ENCODE measurements at regions not wholly inside any gene's neighbourhood (a gene's known extent, or its start where the extent isn't known, plus 50 kb on each side); places are given as distances from the start of the nearest gene placed in this dataset.

- H3F3A ChIP-seq (ENCODE audit: insufficient read depth), result no peaks in the 10 kb centered on the region
- H4K20me1 ChIP-seq (ENCODE audit: insufficient read depth), result no peaks in the 10 kb centered on the region
- H3K9me3 ChIP-seq (ENCODE audit: low read depth), result no peaks in the 10 kb centered on the region
- H2AFZ ChIP-seq, result no peak overlapping the region
- TF ChIP-seq EZH2phosphoT487 (IDR thresholded peaks at IDR 0.05; ENCODE audit: insufficient read depth, low read depth) (no peak), EZH2 (IDR thresholded peaks at IDR 0.05; ENCODE audit: insufficient read depth, poor library complexity, severe bottlenecking) (no peak)
- no peak overlapping the region for H3K9ac ChIP-seq
- H3K4me2 ChIP-seq (ENCODE audit: unreplicated experiment), result no peak overlapping the region
- H3K4me3 ChIP-seq, result no peak overlapping the region
- no peaks in the 10 kb centered on the region for H3K79me2 ChIP-seq (ENCODE audit: insufficient read depth)
- no peaks in the 10 kb centered on the region for H3K4me1 ChIP-seq (ENCODE audit: insufficient read depth)
- in situ Hi-C loops (cut with MboI), result no loop called here
- WGBS, 2 experiments (ENCODE audit: low coverage in 1 of 2, low lambda C conversion rate in 2 of 2, missing lambda C conversion rate in 2 of 2), result 86 to 88% methylated on average over 3 of the region's 3 CpGs
- no peaks in the 10 kb centered on the region for H3K9me2 ChIP-seq (ENCODE audit: insufficient read depth)
- no peaks in the 10 kb centered on the region for H3K36me3 ChIP-seq (ENCODE audit: low read depth)
- no peaks in the 10 kb centered on the region for H3K27me3 ChIP-seq (replicated peaks; ENCODE audit: insufficient read depth)
- DNase-seq, result no peak
- no peak overlapping the region for H3K27ac ChIP-seq
These were observed 304.5 kb upstream of the FANCL start for GRCh38 chr2:58545300-58546280.

- H3K27me3 ChIP-seq (replicated peaks; ENCODE audit: insufficient read depth), result no peaks in the 10 kb centered on the region
- H3K79me2 ChIP-seq (ENCODE audit: insufficient read depth), result no peaks in the 10 kb centered on the region
- DNase-seq, result no peak
- H3K9me2 ChIP-seq (ENCODE audit: insufficient read depth), result no peaks in the 10 kb centered on the region
- 87% methylated on average over 3 of the region's 3 CpGs for WGBS, 2 experiments (ENCODE audit: low coverage in 1 of 2, low lambda C conversion rate in 2 of 2, missing lambda C conversion rate in 2 of 2)
- H3K9me3 ChIP-seq (ENCODE audit: low read depth), result no peaks in the 10 kb centered on the region
- peaks cover 10% of the 10 kb centered on the region; the same call in 1 of the 2 replicates for H3K4me1 ChIP-seq (ENCODE audit: insufficient read depth)
- no peaks in the 10 kb centered on the region for H4K20me1 ChIP-seq (ENCODE audit: insufficient read depth)
- in situ Hi-C loops (cut with MboI), result no loop called here
- H3F3A ChIP-seq (ENCODE audit: insufficient read depth), result no peaks in the 10 kb centered on the region
- H3K4me3 ChIP-seq, result no peak overlapping the region
- no peak overlapping the region for H3K9ac ChIP-seq
- H3K36me3 ChIP-seq (ENCODE audit: low read depth), result no peaks in the 10 kb centered on the region
- no peak overlapping the region for H3K27ac ChIP-seq
- TF ChIP-seq EZH2 (IDR thresholded peaks at IDR 0.05; ENCODE audit: insufficient read depth, poor library complexity, severe bottlenecking), result no peak
- TF ChIP-seq EZH2phosphoT487 (IDR thresholded peaks at IDR 0.05; ENCODE audit: insufficient read depth, low read depth), result no peak
- H3K4me2 ChIP-seq (ENCODE audit: unreplicated experiment), result no peak overlapping the region
- H2AFZ ChIP-seq, result no peak overlapping the region
These were observed 302.3 kb upstream of the FANCL start for GRCh38 chr2:58543442-58543841.

- Histone ChIP-seq H3K9ac (no peak overlapping the region), H3K4me1 (ENCODE audit: insufficient read depth) (peaks cover 10% of the 10 kb centered on the region; the same call in 1 of the 2 replicates), H3K9me3 (ENCODE audit: low read depth) (no peaks in the 10 kb centered on the region), H3K4me2 (ENCODE audit: unreplicated experiment) (no peak overlapping the region), H3K27ac (no peak overlapping the region), H2AFZ (no peak overlapping the region), H3K4me3 (no peak overlapping the region), H4K20me1 (ENCODE audit: insufficient read depth) (no peaks in the 10 kb centered on the region), H3K9me2 (ENCODE audit: insufficient read depth) (no peaks in the 10 kb centered on the region), H3K79me2 (ENCODE audit: insufficient read depth) (no peaks in the 10 kb centered on the region), H3K27me3 (replicated peaks; ENCODE audit: insufficient read depth) (no peaks in the 10 kb centered on the region), H3K36me3 (ENCODE audit: low read depth) (no peaks in the 10 kb centered on the region), H3F3A (ENCODE audit: insufficient read depth) (no peaks in the 10 kb centered on the region)
- no peak for DNase-seq
- in situ Hi-C loops (cut with MboI), result no loop called here
- 88 to 89% methylated on average over 7 of the region's 7 CpGs for WGBS, 2 experiments (ENCODE audit: low coverage in 1 of 2, low lambda C conversion rate in 2 of 2, missing lambda C conversion rate in 2 of 2)
- TF ChIP-seq EZH2 (IDR thresholded peaks at IDR 0.05; ENCODE audit: insufficient read depth, poor library complexity, severe bottlenecking), result no peak
- no peak for TF ChIP-seq EZH2phosphoT487 (IDR thresholded peaks at IDR 0.05; ENCODE audit: insufficient read depth, low read depth)
These were observed 300.4 kb upstream of the FANCL start for GRCh38 chr2:58541511-58541910.

- no peak for DNase-seq
- peaks cover 10% of the 10 kb centered on the region; the same call in 1 of the 2 replicates for H3K4me1 ChIP-seq (ENCODE audit: insufficient read depth)
- H3K9me3 ChIP-seq (ENCODE audit: low read depth), result no peaks in the 10 kb centered on the region
- H3K79me2 ChIP-seq (ENCODE audit: insufficient read depth), result no peaks in the 10 kb centered on the region
- H3F3A ChIP-seq (ENCODE audit: insufficient read depth), result no peaks in the 10 kb centered on the region
- in situ Hi-C loops (cut with MboI), result no loop called here
- peak overlapping the region; percentile 57 for H2AFZ ChIP-seq
- no peaks in the 10 kb centered on the region for H3K27me3 ChIP-seq (replicated peaks; ENCODE audit: insufficient read depth)
- no peak overlapping the region for H3K9ac ChIP-seq
- no peaks in the 10 kb centered on the region for H3K9me2 ChIP-seq (ENCODE audit: insufficient read depth)
- no peaks in the 10 kb centered on the region for H4K20me1 ChIP-seq (ENCODE audit: insufficient read depth)
- H3K27ac ChIP-seq, result no peak overlapping the region
- 85 to 87% methylated on average over 4 of the region's 4 CpGs for WGBS, 2 experiments (ENCODE audit: low coverage in 1 of 2, low lambda C conversion rate in 2 of 2, missing lambda C conversion rate in 2 of 2)
- H3K4me2 ChIP-seq (ENCODE audit: unreplicated experiment), result no peak overlapping the region
- H3K36me3 ChIP-seq (ENCODE audit: low read depth), result no peaks in the 10 kb centered on the region
- TF ChIP-seq EZH2 (IDR thresholded peaks at IDR 0.05; ENCODE audit: insufficient read depth, poor library complexity, severe bottlenecking), result no peak
- TF ChIP-seq EZH2phosphoT487 (IDR thresholded peaks at IDR 0.05; ENCODE audit: insufficient read depth, low read depth), result no peak
- H3K4me3 ChIP-seq, result no peak overlapping the region
These were observed 299.6 kb upstream of the FANCL start for GRCh38 chr2:58540681-58541080.

All from GM23248 (cell line).